Left ventricle myocardium inferior (tissue), 1 donor: ENCODE measurements at regions not wholly inside any gene's neighbourhood (a gene's known extent, or its start where the extent isn't known, plus 50 kb on each side); places are given as distances from the start of the nearest gene placed in this dataset.

Experiments used
- DNase-seq: peaks from one replicate; pipeline ENCODE4 v3.0.0-alpha.2; 2020
- H3K27ac ChIP-seq: fragments of 200-600 bp; replicated peaks from 2 replicates; pipeline ENCODE4 v1.8.0; 2021
- H3K27me3 ChIP-seq: fragments of 200-600 bp; 2 replicates; pipeline ENCODE4 v1.8.0; 2021; ENCODE audit warnings: low read depth
- H3K36me3 ChIP-seq: fragments of 200-600 bp; 2 replicates; pipeline ENCODE4 v1.8.0; 2021
- H3K4me1 ChIP-seq: fragments of 200-600 bp; 2 replicates; pipeline ENCODE4 v1.8.0; 2021
- H3K4me3 ChIP-seq: fragments of 200-600 bp; 2 replicates; pipeline ENCODE4 v1.8.0; 2021; ENCODE audit warnings: mild to moderate bottlenecking, moderate library complexity
- H3K9me3 ChIP-seq: fragments of 200-600 bp; replicated peaks from 2 replicates; pipeline ENCODE4 v1.8.0; 2021
- CTCF ChIP-seq: fragments of 200-600 bp; IDR thresholded peaks from 2 replicates; pipeline ENCODE4 v1.8.0; 2021; ENCODE audit warnings: antibody characterized with exemption, mild to moderate bottlenecking, borderline replicate concordance
- intact Hi-C: fragments of 100-400 bp; cut with micrococcal nuclease; formaldehyde crosslinking; loops from one replicate; pipeline ENCODE4 v1.11.0; 2022
- donor health status: DM: no; HTN: yes; CAD: no; lungs with severe emphysema.

- Histone ChIP-seq H3K9me3 (peaks cover 24% of the 10 kb centered on the region), H3K27ac (no peak overlapping the region), H3K4me1 (no peaks in the 10 kb centered on the region), H3K4me3 (no peak overlapping the region), H3K27me3 (no peaks in the 10 kb centered on the region), H3K36me3 (no peaks in the 10 kb centered on the region)
- DNase-seq = no peak
- intact Hi-C loops = no loop called here
- TF ChIP-seq CTCF = no peak
Measured at GRCh38 chr11:109808569-109808968, 284.6 kb upstream of the ZC3H12C start.

- no peaks in the 10 kb centered on the region for H3K4me1 ChIP-seq
- no peak for DNase-seq
- H3K27ac ChIP-seq = no peak overlapping the region
- no peaks in the 10 kb centered on the region for H3K36me3 ChIP-seq
- H3K27me3 ChIP-seq = no peaks in the 10 kb centered on the region
- intact Hi-C loops = no loop called here
- no peak overlapping the region for H3K4me3 ChIP-seq
- TF ChIP-seq CTCF = no peak
- no peaks in the 10 kb centered on the region for H3K9me3 ChIP-seq
Measured at GRCh38 chr11:109814824-109815223, 278.4 kb upstream of the ZC3H12C start.

- no peak overlapping the region for H3K27ac ChIP-seq
- H3K27me3 ChIP-seq = no peaks in the 10 kb centered on the region
- intact Hi-C loops = no loop called here
- no peak for TF ChIP-seq CTCF
- no peaks in the 10 kb centered on the region for H3K9me3 ChIP-seq
- H3K4me1 ChIP-seq = no peaks in the 10 kb centered on the region
- no peaks in the 10 kb centered on the region for H3K36me3 ChIP-seq
- H3K4me3 ChIP-seq = no peak overlapping the region
- DNase-seq = no peak
Measured at GRCh38 chr11:109815500-109816150, 277.6 kb upstream of the ZC3H12C start.

GRCh38 chr11:109818290-109818689, 274.9 kb upstream of the ZC3H12C start:
- no peak for DNase-seq
- no peak overlapping the region for H3K4me3 ChIP-seq
- intact Hi-C loops = no loop called here
- no peaks in the 10 kb centered on the region for H3K4me1 ChIP-seq
- H3K27me3 ChIP-seq = no peaks in the 10 kb centered on the region
- no peak for TF ChIP-seq CTCF
- H3K9me3 ChIP-seq = no peaks in the 10 kb centered on the region
- H3K27ac ChIP-seq = no peak overlapping the region
- no peaks in the 10 kb centered on the region for H3K36me3 ChIP-seq

- Histone ChIP-seq H3K27ac (no peak overlapping the region), H3K4me1 (no peaks in the 10 kb centered on the region), H3K36me3 (no peaks in the 10 kb centered on the region), H3K27me3 (no peaks in the 10 kb centered on the region), H3K9me3 (no peaks in the 10 kb centered on the region), H3K4me3 (no peak overlapping the region)
- intact Hi-C loops = no loop called here
- DNase-seq = no peak
- TF ChIP-seq CTCF = no peak
Measured at GRCh38 chr11:109819410-109819809, 273.8 kb upstream of the ZC3H12C start.
